GM19397 (cell line): ENCODE measurements at regions not wholly inside any gene's neighbourhood (a gene's known extent, or its start where the extent isn't known, plus 50 kb on each side); places are given as distances from the start of the nearest gene placed in this dataset.

Experiments used
- ATAC-seq: cut with Tn5 transposase; IDR thresholded peaks from one replicate; pipeline ENCODE4 v1.9.1; 2021; ENCODE audit warnings: mild to moderate bottlenecking, moderate library complexity; ENCODE audit not compliant: unreplicated experiment

DNA sequence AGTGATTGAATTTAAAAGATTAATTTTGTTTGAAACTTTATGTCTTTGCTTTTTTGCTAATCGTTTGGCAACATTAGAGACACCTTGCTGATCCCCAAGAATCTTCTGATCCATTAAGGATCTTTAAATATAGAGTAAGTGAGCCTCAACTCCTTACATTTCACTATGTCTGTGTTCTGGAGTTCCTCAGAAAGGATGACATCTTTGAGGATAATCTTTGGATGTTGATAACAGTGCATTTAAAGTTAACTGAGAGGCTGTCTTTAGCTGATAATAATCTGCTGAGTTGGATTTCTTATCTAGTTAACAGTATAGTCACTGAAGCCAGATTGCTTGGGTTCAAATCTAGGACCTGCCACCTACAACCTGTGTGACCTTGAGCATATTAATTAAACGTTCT is 221.6 kb upstream of the EMCN start:
- no peak for ATAC-seq

DNA sequence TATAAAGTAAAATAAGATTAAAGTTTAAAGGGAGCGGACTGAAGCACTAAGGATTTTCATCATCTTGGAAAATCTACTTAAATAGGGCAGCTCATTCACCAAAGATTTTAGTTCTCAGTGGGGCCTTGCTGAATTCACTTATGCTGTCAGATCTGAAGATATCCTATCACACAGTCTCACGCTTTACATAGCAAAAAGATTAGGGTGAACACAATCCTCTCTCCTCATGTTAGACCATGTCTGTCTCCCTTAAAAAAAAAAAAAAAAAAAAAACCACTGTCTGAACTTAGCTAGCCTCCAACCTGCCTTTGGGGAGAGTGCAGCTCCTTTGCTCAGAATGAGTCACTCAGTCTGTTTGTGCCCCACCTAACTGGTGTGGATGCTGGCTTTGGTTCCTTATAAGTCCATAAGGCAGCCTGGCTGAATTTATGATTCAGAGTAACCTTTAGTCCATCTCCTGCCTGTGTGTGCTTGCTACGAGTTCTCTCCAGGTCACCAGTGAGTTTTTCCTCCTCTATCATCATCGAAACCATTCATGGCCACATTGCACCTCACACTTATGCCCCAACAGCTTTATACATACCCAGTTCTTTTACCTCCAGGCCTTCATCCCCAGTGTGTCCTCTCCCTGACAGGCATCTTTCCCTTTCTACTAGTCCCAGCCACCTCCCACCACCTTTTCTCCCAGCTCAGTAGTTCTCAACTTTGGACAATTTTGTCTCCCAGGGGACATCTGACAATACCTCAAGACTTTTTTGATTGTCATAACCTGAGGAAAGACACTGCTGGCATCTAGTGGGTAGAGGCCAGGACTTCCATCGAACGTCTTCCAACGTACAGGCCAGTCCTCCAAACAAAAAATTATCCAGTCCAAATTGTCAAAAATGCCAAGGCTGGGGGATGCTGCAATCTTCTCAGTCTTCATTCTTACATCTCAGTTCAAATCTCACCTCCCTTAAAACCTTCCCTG is 220.7 kb upstream of the EMCN start:
- ATAC-seq, result no peak

GRCh38 chr4:100736641-100737451 is 219.0 kb upstream of the EMCN start:
- ATAC-seq, result no peak

- ATAC-seq, result no peak
These were observed 211.0 kb upstream of the EMCN start for GRCh38 chr4:100728861-100729260.

GRCh38 chr4:100722866-100723459 is 205.1 kb upstream of the EMCN start:
- no peak for ATAC-seq

DNA sequence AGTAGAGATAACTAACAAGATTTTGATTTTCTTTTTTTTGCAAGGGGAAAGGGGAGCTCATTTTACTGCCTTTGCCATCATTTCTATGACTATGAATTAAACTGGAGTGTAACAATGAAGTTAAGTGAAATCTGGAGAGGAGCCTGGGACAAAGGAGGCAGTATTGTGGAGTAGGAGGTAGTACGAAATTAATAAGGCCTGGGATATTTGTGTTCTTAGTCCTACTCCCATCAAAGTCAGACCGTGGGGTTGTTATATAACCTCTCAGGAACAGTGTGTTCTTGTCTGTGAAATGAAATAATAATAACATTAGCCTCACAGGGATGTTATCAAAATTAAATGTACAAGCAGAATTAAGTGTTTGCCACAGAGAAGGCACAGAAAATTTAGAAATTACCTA is 204.3 kb upstream of the EMCN start:
- ATAC-seq, result no peak

GRCh38 chr4:100721490-100721889 is 203.7 kb upstream of the EMCN start:
- no peak for ATAC-seq

GRCh38 chr4:100721077-100721476 is 203.3 kb upstream of the EMCN start:
- no peak for ATAC-seq

DNA sequence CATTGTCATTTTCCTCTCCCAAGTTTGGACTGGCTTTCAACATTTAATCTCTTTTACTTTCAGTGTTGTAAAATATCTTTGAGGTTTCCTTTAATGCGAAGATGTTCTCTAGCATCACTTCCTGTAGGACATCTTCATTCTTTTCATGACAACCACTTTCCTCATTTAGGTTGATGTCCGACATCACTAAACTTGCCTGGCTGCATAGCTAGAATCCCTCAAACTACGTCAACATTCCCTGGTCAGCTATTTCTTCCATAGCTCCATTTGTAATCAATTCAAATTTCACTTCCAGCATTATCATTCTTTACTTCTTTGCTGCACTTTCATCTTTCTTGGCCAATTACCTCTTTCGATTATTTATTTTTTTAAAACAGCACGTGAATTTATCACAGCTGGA is 198.6 kb upstream of the EMCN start:
- ATAC-seq, result no peak

- no peak for ATAC-seq
These were observed 191.0 kb upstream of the EMCN start for GRCh38 chr4:100708776-100709175.

DNA sequence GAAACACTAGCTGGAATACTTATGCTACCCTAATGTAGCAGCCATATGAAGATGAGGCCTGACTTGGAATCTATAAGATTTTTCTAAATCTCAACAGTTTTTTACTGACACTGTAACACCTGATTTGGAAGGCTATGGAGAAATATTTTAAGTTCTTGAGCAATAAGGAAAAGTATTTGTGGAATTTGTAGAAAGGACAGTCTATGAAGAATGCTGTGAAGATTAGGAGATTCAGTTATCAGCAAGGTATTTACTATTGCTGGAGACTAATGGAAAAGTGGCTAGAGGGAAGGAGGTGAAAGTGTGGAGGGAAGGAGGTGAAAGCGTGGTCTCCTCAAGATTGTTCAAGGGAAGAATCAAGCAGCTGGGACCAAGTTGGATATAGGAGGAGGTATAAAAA is 190.0 kb upstream of the EMCN start:
- no peak for ATAC-seq

- no peak for ATAC-seq
These were observed 178.7 kb upstream of the EMCN start for GRCh38 chr4:100696531-100696930.

- ATAC-seq, result no peak
These were observed 178.0 kb upstream of the EMCN start for GRCh38 chr4:100695871-100696270.

- ATAC-seq, result no peak
These were observed 177.3 kb upstream of the EMCN start for GRCh38 chr4:100695039-100695654.

DNA sequence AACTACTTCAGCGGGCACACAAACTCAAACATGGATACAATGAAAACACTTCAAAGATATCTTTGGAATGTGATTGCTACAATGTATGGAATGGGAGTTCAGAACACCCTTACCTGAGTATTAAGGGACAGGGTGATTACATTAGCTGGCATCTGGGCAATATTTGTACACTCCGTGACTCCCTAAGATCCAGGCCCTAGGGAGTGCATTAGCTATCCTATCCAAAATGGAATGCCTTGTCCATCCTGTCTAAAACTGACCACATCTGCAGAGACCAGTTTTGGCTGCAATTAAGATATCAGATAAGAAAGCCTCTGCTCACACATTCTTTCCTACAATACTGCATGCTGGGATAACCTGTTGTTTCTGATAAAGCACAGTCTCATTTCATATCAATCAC is 176.6 kb upstream of the EMCN start:
- ATAC-seq, result no peak

- ATAC-seq, result no peak
These were observed 173.0 kb upstream of the EMCN start for GRCh38 chr4:100690812-100691211.

- ATAC-seq, result no peak
These were observed 170.5 kb upstream of the EMCN start for GRCh38 chr4:100688368-100688767.

- ATAC-seq, result no peak
These were observed 164.8 kb upstream of the EMCN start for GRCh38 chr4:100682477-100683218.

DNA sequence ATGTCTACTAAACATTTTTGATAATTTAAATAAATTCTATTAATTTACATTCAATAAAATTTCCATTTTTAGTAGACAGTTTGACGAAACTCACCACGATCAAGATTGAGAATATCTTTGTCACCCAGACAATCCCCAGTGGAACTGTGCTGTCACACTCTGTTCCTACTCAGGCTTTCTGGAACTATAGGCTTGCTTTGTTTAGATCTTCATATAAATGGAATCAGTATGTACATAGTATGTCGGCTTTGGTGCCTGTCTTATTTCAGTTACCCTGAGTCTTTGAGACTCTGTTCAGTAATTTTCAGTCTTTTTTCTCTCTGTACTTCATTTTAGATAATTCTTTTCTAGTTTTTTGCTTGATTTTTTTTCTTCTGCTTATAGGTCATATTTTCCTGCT is 163.5 kb upstream of the EMCN start:
- no peak for ATAC-seq

DNA sequence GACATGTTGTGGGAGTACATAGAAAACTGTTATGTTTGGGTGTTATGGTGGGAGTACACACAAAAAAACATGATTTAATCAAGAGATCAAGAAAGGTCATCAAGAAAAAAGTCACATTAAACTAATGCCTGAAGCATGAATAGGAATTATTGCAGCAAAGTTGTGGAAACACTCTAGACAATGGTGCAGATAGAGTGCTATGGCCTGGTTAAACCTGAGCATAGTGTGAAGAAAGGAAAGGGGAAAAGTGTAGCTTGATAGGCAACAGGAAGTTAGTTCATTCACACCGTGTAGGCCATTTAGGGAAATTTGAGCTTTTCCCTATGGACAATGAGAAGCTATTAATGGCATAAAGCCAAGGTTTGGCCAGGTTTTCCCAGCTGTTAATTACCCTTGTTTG is 162.1 kb upstream of the EMCN start:
- ATAC-seq, result no peak
